ENCODE measurements at regions not wholly inside any gene's neighbourhood (a gene's known extent, or its start where the extent isn't known, plus 50 kb on each side); places are given as distances from the start of the nearest gene placed in this dataset.

DNA sequence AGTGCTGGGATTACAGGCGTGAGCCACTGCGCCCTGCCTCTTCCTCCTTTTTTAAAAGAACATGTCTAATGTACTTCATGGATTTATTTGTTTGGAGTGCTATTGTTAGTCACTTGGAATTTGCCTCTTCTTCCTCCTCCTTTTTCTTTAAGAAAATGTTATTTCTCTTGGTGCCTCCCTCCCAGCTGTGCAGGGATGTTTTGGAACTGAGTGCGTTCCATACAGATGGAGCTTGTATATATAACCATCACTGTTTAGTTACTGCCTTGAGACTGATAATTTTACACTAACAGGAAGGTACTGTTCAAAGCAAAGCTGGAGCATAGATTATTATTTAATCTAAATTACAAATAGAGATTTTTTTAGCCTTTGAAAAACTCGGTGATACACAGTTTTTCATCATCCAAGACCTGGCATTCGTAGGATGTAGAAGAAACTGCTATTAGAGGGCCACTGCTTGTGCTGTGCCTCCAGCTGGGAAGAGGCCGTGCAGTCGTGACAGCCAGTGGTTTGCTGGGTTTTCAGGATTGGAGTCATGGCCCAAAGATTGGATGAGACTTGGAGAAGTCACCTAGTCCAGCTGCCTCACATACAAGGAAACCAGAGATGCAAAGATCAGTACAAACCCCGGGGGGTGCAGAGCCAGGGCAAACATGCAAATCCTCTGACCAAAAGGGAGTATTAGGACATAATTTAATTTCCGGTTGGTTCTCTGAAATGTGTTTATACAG is 123.1 kb downstream of the PLEKHG1 start:
- TF ChIP-seq CTCF (IDR thresholded peaks at IDR 0.05; ENCODE audit: insufficient read depth, low read depth, low read length, missing control alignments), result no peak
- no peak for DNase-seq (ENCODE audit: low read depth)
- no peak overlapping the region for H3K4me3 ChIP-seq (ENCODE audit: low read length)

DNA sequence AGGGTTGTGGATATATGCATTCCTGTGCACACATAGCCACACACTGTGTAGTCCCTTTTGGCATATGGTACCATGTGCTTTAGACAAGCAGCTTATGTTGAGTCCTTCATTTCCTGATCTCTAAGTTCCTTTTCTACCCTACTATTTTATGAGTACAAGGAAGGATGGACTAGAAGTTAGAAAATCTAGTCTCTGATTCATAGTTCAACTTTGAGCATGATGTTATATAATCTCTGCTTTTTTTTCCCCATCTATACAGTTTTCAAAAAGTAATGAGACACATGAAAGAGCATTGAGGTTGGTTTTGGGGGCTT is 123.6 kb downstream of the PLEKHG1 start:
- H3K4me3 ChIP-seq (ENCODE audit: low read length), result no peak overlapping the region
- no peak for TF ChIP-seq CTCF (IDR thresholded peaks at IDR 0.05; ENCODE audit: insufficient read depth, low read depth, low read length, missing control alignments)
- no peak for DNase-seq (ENCODE audit: low read depth)

GRCh38 chr6:150723857-150724256 is 124.2 kb downstream of the PLEKHG1 start:
- peak; percentile 36 for DNase-seq (ENCODE audit: low read depth)
- TF ChIP-seq CTCF (IDR thresholded peaks at IDR 0.05; ENCODE audit: insufficient read depth, low read depth, low read length, missing control alignments), result no peak

DNA sequence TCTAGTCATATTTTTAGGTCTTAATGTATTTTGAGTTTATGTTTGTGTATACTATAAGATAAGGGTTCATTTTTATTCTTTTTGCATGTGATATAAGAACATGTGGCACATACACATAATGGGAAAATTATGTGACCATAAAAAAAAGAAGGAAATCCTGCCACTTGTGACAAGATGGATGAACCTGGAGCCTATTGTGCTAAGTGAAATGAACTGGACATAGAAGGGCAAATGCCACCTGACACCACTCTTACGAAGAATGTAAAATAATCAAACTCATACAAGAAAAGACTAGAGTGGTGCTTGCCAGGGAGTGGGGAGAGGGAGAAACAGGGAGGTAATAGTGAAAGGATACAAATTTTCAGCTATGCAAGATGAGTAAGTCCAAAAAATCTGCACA is 126.1 kb downstream of the PLEKHG1 start:
- TF ChIP-seq CTCF (IDR thresholded peaks at IDR 0.05; ENCODE audit: insufficient read depth, low read depth, low read length, missing control alignments), result no peak
- DNase-seq (ENCODE audit: low read depth), result no peak
- no peak overlapping the region for H3K4me3 ChIP-seq (ENCODE audit: low read length)

More at GRCh38 chr6:150723857-150724256, 124.2 kb downstream of the PLEKHG1 start:
- no peak overlapping the region for H3K4me3 ChIP-seq (ENCODE audit: low read length)

- no peak for TF ChIP-seq CTCF (IDR thresholded peaks at IDR 0.05; ENCODE audit: insufficient read depth, low read depth, low read length, missing control alignments)
- no peak overlapping the region for H3K4me3 ChIP-seq (ENCODE audit: low read length)
- DNase-seq (ENCODE audit: low read depth), result no peak
These were observed 129.6 kb downstream of the PLEKHG1 start for GRCh38 chr6:150729188-150729748.

DNA sequence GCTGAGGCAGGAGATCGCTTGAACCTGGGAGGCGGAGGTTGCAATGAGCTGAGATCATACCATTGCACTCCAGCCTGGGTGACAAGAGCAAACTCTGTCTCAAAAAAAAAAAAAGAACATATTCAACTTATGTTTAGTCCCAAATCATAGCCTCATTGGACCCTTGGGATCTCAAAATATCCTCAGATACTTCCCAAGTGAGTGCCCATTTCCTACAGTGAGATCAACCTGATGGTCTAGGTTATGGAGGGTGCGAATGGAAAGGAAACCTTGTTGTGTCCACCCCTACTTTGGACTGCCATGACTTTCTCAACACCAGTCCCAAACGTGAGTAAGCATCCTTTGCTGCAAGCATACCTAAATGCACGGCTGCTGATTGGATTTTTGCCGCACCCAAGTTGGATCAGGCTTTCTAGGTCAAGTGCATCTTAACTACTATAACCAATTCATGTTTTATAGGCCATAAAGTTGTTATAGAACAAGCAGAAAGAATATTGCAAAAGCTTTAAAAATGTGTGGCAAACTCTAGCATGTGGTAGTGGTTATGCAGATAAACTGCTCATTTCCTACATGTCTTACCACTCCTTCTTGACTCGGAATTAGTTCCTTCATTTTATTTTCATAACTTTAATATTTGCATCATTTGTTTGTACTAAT is 131.2 kb downstream of the PLEKHG1 start:
- no peak for DNase-seq (ENCODE audit: low read depth)
- no peak for TF ChIP-seq CTCF (IDR thresholded peaks at IDR 0.05; ENCODE audit: insufficient read depth, low read depth, low read length, missing control alignments)

More for the DNA sequence above, 131.2 kb downstream of the PLEKHG1 start:
- no peak overlapping the region for H3K4me3 ChIP-seq (ENCODE audit: low read length)
